HepG2 (cell line): ENCODE measurements at regions not wholly inside any gene's neighbourhood (a gene's known extent, or its start where the extent isn't known, plus 50 kb on each side); places are given as distances from the start of the nearest gene placed in this dataset.
A peak's percentile ranks its signal among the peaks of the same experiment; 100 is the strongest.

Experiments
- HNF4G ChIP-seq, 2 experiments: sonication (generic) in 1 of 2; formaldehyde crosslinking in 1 of 2; IDR thresholded peaks; 2 replicates each; pipeline versions ENCODE4 v1.4.0 to v1.6.1; 2011 to 2020; ENCODE audit warnings: borderline replicate concordance in 2 of 2, low read depth in 2 of 2, mild to moderate bottlenecking in 2 of 2, low read length in 1 of 2, missing genetic modification reagents in 1 of 2, moderate library complexity in 1 of 2
- MIER2 ChIP-seq: IDR thresholded peaks from 2 replicates; pipeline ENCODE4 v1.6.1; 2016; ENCODE audit warnings: missing biosample characterization, missing genetic modification reagents
- WIZ ChIP-seq: sonication (generic); formaldehyde crosslinking; IDR thresholded peaks from 2 replicates; pipeline ENCODE4 v1.5.1; 2020; ENCODE audit warnings: mild to moderate bottlenecking, missing genetic modification reagents
- ZNF124 ChIP-seq: sonication (generic); formaldehyde crosslinking; IDR thresholded peaks from 2 replicates; pipeline ENCODE4 v1.4.0; 2020; ENCODE audit warnings: missing genetic modification reagents
- ZNF234 ChIP-seq: sonication (generic); formaldehyde crosslinking; conservative IDR thresholded peaks from 2 replicates; pipeline ENCODE4 v1.5.1; 2020; ENCODE audit warnings: mild to moderate bottlenecking, missing genetic modification reagents
- ZNF713 ChIP-seq: sonication (generic); formaldehyde crosslinking; IDR thresholded peaks from 2 replicates; pipeline ENCODE4 v1.4.0; 2020; ENCODE audit warnings: mild to moderate bottlenecking, missing genetic modification reagents
- TF ChIP-seq, protein P1 (sequence below): sonication (generic); formaldehyde crosslinking; IDR thresholded peaks from 2 replicates; pipeline ENCODE4 v1.4.0; 2020; ENCODE audit warnings: mild to moderate bottlenecking, missing genetic modification reagents
- TF ChIP-seq, protein P2 (sequence below): sonication (generic); formaldehyde crosslinking; IDR thresholded peaks from 2 replicates; pipeline ENCODE4 v1.5.0; 2020; ENCODE audit warnings: mild to moderate bottlenecking, missing genetic modification reagents, borderline replicate concordance
- TF ChIP-seq, protein P3 (sequence below): sonication (generic); formaldehyde crosslinking; IDR thresholded peaks from 2 replicates; pipeline ENCODE4 v1.4.0; 2020; ENCODE audit warnings: missing genetic modification reagents
- TF ChIP-seq, protein P4 (sequence below): sonication (generic); formaldehyde crosslinking; IDR thresholded peaks from 2 replicates; pipeline ENCODE4 v1.8.0; 2022; ENCODE audit warnings: mild to moderate bottlenecking, missing genetic modification reagents, moderate library complexity

DNA sequence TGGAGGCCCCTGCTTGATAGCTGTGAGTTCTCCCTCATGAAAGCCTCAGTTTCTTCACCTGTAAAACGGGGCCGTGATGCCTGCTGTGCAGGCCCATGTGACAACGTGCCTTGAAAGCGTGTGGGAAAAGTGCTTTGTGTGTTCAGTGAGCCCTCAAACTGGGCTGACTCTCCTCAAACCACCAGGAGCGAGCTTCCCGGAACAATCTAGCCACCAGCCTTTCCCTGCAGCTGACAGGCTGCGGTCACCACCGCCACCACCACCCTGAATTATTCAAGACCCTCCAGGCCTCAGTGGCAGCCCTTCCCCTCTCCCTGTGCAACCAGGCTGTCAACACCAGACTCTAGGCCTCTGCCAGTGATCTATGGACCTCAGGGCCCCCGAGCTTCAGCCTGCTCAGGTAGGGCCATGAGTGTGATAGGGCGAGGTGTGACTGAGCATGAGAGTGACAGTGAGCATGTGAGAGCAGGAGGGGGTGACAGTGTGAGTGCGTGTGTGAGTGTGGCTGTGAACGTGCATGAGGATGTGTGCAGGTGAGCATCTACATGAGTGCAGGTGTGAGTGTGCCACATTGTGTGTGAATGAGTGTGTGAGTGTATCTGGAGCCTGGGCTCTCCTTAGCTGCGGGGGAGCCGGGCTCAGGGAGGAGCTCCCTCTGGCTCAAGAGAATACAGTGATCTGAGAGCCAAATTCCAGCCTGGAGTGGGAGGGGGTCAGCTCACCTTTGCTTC lies 53.3 kb upstream of the PSD2 start (continued):
- TF ChIP-seq, protein P1, sequence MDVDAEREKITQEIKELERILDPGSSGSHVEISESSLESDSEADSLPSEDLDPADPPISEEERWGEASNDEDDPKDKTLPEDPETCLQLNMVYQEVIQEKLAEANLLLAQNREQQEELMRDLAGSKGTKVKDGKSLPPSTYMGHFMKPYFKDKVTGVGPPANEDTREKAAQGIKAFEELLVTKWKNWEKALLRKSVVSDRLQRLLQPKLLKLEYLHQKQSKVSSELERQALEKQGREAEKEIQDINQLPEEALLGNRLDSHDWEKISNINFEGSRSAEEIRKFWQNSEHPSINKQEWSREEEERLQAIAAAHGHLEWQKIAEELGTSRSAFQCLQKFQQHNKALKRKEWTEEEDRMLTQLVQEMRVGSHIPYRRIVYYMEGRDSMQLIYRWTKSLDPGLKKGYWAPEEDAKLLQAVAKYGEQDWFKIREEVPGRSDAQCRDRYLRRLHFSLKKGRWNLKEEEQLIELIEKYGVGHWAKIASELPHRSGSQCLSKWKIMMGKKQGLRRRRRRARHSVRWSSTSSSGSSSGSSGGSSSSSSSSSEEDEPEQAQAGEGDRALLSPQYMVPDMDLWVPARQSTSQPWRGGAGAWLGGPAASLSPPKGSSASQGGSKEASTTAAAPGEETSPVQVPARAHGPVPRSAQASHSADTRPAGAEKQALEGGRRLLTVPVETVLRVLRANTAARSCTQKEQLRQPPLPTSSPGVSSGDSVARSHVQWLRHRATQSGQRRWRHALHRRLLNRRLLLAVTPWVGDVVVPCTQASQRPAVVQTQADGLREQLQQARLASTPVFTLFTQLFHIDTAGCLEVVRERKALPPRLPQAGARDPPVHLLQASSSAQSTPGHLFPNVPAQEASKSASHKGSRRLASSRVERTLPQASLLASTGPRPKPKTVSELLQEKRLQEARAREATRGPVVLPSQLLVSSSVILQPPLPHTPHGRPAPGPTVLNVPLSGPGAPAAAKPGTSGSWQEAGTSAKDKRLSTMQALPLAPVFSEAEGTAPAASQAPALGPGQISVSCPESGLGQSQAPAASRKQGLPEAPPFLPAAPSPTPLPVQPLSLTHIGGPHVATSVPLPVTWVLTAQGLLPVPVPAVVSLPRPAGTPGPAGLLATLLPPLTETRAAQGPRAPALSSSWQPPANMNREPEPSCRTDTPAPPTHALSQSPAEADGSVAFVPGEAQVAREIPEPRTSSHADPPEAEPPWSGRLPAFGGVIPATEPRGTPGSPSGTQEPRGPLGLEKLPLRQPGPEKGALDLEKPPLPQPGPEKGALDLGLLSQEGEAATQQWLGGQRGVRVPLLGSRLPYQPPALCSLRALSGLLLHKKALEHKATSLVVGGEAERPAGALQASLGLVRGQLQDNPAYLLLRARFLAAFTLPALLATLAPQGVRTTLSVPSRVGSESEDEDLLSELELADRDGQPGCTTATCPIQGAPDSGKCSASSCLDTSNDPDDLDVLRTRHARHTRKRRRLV (CRISPR knock-in tag): no peak
- TF ChIP-seq ZNF124 (CRISPR knock-in tag) (no peak), ZNF713 (CRISPR knock-in tag) (no peak), ZNF234 (CRISPR knock-in tag) (no peak), MIER2 (CRISPR knock-in tag) (no peak), HNF4G (IDR thresholded peaks at IDR 0.05; ENCODE audit: borderline replicate concordance, low read depth, low read length) (peak; percentile 51; the same call in 1 of the 2 replicates), HNF4G (CRISPR knock-in tag; IDR thresholded peaks at IDR 0.05; ENCODE audit: borderline replicate concordance, low read depth) (peak; percentile 65; the same call in 1 of the 2 replicates), WIZ (CRISPR knock-in tag) (no peak)
- TF ChIP-seq, protein P2, sequence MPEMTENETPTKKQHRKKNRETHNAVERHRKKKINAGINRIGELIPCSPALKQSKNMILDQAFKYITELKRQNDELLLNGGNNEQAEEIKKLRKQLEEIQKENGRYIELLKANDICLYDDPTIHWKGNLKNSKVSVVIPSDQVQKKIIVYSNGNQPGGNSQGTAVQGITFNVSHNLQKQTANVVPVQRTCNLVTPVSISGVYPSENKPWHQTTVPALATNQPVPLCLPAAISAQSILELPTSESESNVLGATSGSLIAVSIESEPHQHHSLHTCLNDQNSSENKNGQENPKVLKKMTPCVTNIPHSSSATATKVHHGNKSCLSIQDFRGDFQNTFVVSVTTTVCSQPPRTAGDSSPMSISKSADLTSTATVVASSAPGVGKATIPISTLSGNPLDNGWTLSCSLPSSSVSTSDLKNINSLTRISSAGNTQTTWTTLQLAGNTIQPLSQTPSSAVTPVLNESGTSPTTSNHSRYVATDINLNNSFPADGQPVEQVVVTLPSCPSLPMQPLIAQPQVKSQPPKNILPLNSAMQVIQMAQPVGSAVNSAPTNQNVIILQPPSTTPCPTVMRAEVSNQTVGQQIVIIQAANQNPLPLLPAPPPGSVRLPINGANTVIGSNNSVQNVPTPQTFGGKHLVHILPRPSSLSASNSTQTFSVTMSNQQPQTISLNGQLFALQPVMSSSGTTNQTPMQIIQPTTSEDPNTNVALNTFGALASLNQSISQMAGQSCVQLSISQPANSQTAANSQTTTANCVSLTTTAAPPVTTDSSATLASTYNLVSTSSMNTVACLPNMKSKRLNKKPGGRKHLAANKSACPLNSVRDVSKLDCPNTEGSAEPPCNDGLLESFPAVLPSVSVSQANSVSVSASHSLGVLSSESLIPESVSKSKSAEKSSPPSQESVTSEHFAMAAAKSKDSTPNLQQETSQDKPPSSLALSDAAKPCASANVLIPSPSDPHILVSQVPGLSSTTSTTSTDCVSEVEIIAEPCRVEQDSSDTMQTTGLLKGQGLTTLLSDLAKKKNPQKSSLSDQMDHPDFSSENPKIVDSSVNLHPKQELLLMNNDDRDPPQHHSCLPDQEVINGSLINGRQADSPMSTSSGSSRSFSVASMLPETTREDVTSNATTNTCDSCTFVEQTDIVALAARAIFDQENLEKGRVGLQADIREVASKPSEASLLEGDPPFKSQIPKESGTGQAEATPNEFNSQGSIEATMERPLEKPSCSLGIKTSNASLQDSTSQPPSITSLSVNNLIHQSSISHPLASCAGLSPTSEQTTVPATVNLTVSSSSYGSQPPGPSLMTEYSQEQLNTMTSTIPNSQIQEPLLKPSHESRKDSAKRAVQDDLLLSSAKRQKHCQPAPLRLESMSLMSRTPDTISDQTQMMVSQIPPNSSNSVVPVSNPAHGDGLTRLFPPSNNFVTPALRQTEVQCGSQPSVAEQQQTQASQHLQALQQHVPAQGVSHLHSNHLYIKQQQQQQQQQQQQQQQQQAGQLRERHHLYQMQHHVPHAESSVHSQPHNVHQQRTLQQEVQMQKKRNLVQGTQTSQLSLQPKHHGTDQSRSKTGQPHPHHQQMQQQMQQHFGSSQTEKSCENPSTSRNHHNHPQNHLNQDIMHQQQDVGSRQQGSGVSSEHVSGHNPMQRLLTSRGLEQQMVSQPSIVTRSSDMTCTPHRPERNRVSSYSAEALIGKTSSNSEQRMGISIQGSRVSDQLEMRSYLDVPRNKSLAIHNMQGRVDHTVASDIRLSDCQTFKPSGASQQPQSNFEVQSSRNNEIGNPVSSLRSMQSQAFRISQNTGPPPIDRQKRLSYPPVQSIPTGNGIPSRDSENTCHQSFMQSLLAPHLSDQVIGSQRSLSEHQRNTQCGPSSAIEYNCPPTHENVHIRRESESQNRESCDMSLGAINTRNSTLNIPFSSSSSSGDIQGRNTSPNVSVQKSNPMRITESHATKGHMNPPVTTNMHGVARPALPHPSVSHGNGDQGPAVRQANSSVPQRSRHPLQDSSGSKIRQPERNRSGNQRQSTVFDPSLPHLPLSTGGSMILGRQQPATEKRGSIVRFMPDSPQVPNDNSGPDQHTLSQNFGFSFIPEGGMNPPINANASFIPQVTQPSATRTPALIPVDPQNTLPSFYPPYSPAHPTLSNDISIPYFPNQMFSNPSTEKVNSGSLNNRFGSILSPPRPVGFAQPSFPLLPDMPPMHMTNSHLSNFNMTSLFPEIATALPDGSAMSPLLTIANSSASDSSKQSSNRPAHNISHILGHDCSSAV (CRISPR knock-in tag): no peak
- TF ChIP-seq, protein P3, sequence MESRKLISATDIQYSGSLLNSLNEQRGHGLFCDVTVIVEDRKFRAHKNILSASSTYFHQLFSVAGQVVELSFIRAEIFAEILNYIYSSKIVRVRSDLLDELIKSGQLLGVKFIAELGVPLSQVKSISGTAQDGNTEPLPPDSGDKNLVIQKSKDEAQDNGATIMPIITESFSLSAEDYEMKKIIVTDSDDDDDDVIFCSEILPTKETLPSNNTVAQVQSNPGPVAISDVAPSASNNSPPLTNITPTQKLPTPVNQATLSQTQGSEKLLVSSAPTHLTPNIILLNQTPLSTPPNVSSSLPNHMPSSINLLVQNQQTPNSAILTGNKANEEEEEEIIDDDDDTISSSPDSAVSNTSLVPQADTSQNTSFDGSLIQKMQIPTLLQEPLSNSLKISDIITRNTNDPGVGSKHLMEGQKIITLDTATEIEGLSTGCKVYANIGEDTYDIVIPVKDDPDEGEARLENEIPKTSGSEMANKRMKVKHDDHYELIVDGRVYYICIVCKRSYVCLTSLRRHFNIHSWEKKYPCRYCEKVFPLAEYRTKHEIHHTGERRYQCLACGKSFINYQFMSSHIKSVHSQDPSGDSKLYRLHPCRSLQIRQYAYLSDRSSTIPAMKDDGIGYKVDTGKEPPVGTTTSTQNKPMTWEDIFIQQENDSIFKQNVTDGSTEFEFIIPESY (CRISPR knock-in tag): no peak
- TF ChIP-seq, protein P4, sequence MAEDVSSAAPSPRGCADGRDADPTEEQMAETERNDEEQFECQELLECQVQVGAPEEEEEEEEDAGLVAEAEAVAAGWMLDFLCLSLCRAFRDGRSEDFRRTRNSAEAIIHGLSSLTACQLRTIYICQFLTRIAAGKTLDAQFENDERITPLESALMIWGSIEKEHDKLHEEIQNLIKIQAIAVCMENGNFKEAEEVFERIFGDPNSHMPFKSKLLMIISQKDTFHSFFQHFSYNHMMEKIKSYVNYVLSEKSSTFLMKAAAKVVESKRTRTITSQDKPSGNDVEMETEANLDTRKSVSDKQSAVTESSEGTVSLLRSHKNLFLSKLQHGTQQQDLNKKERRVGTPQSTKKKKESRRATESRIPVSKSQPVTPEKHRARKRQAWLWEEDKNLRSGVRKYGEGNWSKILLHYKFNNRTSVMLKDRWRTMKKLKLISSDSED (CRISPR knock-in tag): no peak
